GM12878 (cell line): ENCODE measurements at regions not wholly inside any gene's neighbourhood (a gene's known extent, or its start where the extent isn't known, plus 50 kb on each side); places are given as distances from the start of the nearest gene placed in this dataset.

Experiments used
- ATAC-seq: fragments of 200-7000 bp; cut with Tn5 transposase; 3 replicates; pipeline ENCODE4 v1.9.1; 2020; ENCODE audit warnings: mild to moderate bottlenecking, moderate library complexity
- BruUV-seq: library from RNA; stranded (reverse); fragments of 400-500 nt; replicated peaks from 2 replicates; lab custom pipeline; 2021; lab: Mats Ljungman, UMichigan
- CTCF ChIA-PET: fragments of 300-600 bp; sonication (Branson Sonifier 250); formaldehyde crosslinking; extraction: SDS; loops from one replicate; lab custom pipeline; 2021; ENCODE audit warnings: inconsistent platforms; lab: Yijun Ruan, JAX
- POLR2A ChIA-PET: fragments of 350-600 bp; formaldehyde crosslinking; extraction: SDS; loops from one replicate; lab custom pipeline; 2021; ENCODE audit warnings: inconsistent platforms; lab: Charles Lee
- RAD21 ChIA-PET: fragments of 300-600 bp; sonication (Branson Sonifier 250); formaldehyde crosslinking; loops from one replicate; lab custom pipeline; 2023; ENCODE audit warnings: antibody characterized with exemption; ENCODE audit not compliant: unreplicated experiment; lab: Charles Lee
- SMC1A ChIA-PET: fragments of 300-600 bp; sonication (Branson Sonifier 250); formaldehyde crosslinking; loops from one replicate; lab custom pipeline; 2023; ENCODE audit not compliant: unreplicated experiment, uncharacterized antibody; lab: Charles Lee
- DNase-seq: peaks from one replicate; pipeline ENCODE4 v3.0.0-alpha.2; 2011; ENCODE audit warnings: low read depth, low spot score
- FAIRE-seq: peaks from 3 replicates; lab custom pipeline; 2011; peaks lifted over from hg19 to GRCh38; lab: Jason Lieb, UNC
- H2AFZ ChIP-seq: 2 replicates; pipeline ENCODE4 v1.6.0; 2011; ENCODE audit warnings: low read depth, low read length, control low read depth; ENCODE audit not compliant: control insufficient read depth
- H3K27ac ChIP-seq: 2 replicates; pipeline ENCODE4 v1.5.1; 2011; ENCODE audit warnings: control low read depth; ENCODE audit not compliant: control insufficient read depth, insufficient read depth
- H3K27me3 ChIP-seq, 2 experiments: replicated peaks in 1 of 2; 2 replicates each; pipeline versions ENCODE4 v1.6.0 to v1.6.1; 2011; ENCODE audit warnings: low read length in 1 of 2; ENCODE audit not compliant: control insufficient read depth in 2 of 2, insufficient read depth in 2 of 2
- H3K36me3 ChIP-seq, 2 experiments: 2 replicates each; pipeline ENCODE4 v1.5.1; 2011; ENCODE audit warnings: low read length in 1 of 2; ENCODE audit not compliant: control insufficient read depth in 2 of 2, insufficient read depth in 2 of 2
- H3K4me1 ChIP-seq: 2 replicates; pipeline ENCODE4 v1.6.1; 2011; ENCODE audit warnings: mild to moderate bottlenecking, low read length, moderate library complexity, mixed read lengths; ENCODE audit not compliant: control insufficient read depth, insufficient read depth
- H3K4me2 ChIP-seq: 2 replicates; pipeline ENCODE4 v1.6.0; 2011; ENCODE audit warnings: control low read depth; ENCODE audit not compliant: control insufficient read depth, insufficient read depth
- H3K4me3 ChIP-seq: fragments of 200-600 bp; sonication (generic); 2 replicates; pipeline ENCODE4 v1.5.1; 2016
- H3K79me2 ChIP-seq: 2 replicates; pipeline ENCODE4 v1.6.0; 2011; ENCODE audit warnings: low read length; ENCODE audit not compliant: control insufficient read depth, insufficient read depth
- H3K9ac ChIP-seq: 2 replicates; pipeline ENCODE4 v1.8.0; 2011; ENCODE audit warnings: low read length, control low read depth, mixed read lengths; ENCODE audit not compliant: control insufficient read depth, insufficient read depth
- H3K9me3 ChIP-seq: replicated peaks from 3 replicates; pipeline ENCODE4 v1.5.1; 2011; ENCODE audit warnings: mild to moderate bottlenecking, low read length; ENCODE audit not compliant: control insufficient read depth, insufficient read depth
- H4K20me1 ChIP-seq: 2 replicates; pipeline ENCODE4 v1.6.0; 2011; ENCODE audit not compliant: control insufficient read depth, insufficient read depth
- ASH2L ChIP-seq: fragments of 300-600, 200-600 bp; sonication (generic); IDR thresholded peaks from 2 replicates; pipeline ENCODE4 v1.6.1; 2017; ENCODE audit warnings: low read depth, mild to moderate bottlenecking, borderline replicate concordance
- BMI1 ChIP-seq: fragments of 450-650 bp; IDR thresholded peaks from 2 replicates; pipeline ENCODE4 v1.6.1; 2016; ENCODE audit warnings: mild to moderate bottlenecking, moderate library complexity, borderline replicate concordance
- GATAD2B ChIP-seq: fragments of 450-650 bp; conservative IDR thresholded peaks from 2 replicates; pipeline ENCODE4 v1.6.1; 2017; ENCODE audit warnings: low read depth, mild to moderate bottlenecking, moderate library complexity
- HDGF ChIP-seq: fragments of 450-650 bp; IDR thresholded peaks from 2 replicates; pipeline ENCODE4 v1.6.1; 2016; ENCODE audit warnings: antibody characterized with exemption
- LARP7 ChIP-seq: fragments of 450-650 bp; IDR thresholded peaks from 2 replicates; pipeline ENCODE4 v1.6.1; 2017; ENCODE audit warnings: mild to moderate bottlenecking
- MEF2B ChIP-seq: fragments of 450-650 bp; IDR thresholded peaks from 2 replicates; pipeline ENCODE4 v1.6.1; 2018; ENCODE audit warnings: mild to moderate bottlenecking, moderate library complexity; ENCODE audit not compliant: partially characterized antibody, poor library complexity, severe bottlenecking
- NBN ChIP-seq: fragments of 450-650 bp; IDR thresholded peaks from 2 replicates; pipeline ENCODE4 v1.6.1; 2016
- NFXL1 ChIP-seq: fragments of 450-650 bp; IDR thresholded peaks from 2 replicates; pipeline ENCODE4 v1.6.1; 2017; ENCODE audit warnings: antibody characterized with exemption, mild to moderate bottlenecking, borderline replicate concordance
- PKNOX1 ChIP-seq: fragments of 450-650 bp; IDR thresholded peaks from 2 replicates; pipeline ENCODE4 v1.6.1; 2016; ENCODE audit warnings: mild to moderate bottlenecking
- RBBP5 ChIP-seq: fragments of 200-600 bp; sonication (generic); conservative IDR thresholded peaks from 2 replicates; pipeline ENCODE4 v1.6.1; 2016
- SIN3A ChIP-seq: IDR thresholded peaks from 2 replicates; pipeline ENCODE4 v1.6.1; 2012; ENCODE audit warnings: low read depth, low read length, improper control_type of control experiment
- WGBS: methylation state at CpG from one replicate; pipeline ENCODE4 v1.1.6; 2016; ENCODE audit warnings: low lambda C conversion rate; ENCODE audit not compliant: insufficient replicate concordance, insufficient coverage; ENCODE audit errors: missing lambda C conversion rate; 5-methylcytosine and 5-hydroxymethylcytosine counted together
- in situ Hi-C: fragments of 300-500 bp; cut with MboI; formaldehyde crosslinking; loops from 9 replicates; pipeline ENCODE4 v1.14.3; 2018; ENCODE audit warnings: mixed read lengths
- intact Hi-C: fragments of 100-400 bp; cut with micrococcal nuclease; formaldehyde crosslinking; loops from one replicate; pipeline ENCODE4 v1.14.2; 2022; ENCODE audit not compliant: unreplicated experiment
- TF ChIP-seq, protein P1 (sequence below): IDR thresholded peaks from 2 replicates; pipeline ENCODE4 v1.6.1; 2011; ENCODE audit warnings: mild to moderate bottlenecking, low read depth, low read length, moderate library complexity; ENCODE audit not compliant: insufficient replicate concordance
- TF ChIP-seq, protein P2 (sequence below): fragments of 450-650 bp; formaldehyde crosslinking; IDR thresholded peaks from 2 replicates; pipeline ENCODE4 v1.5.0; 2022; ENCODE audit warnings: mild to moderate bottlenecking, missing genetic modification characterization

- ChIA-PET POLR2A (no interaction called here), RAD21 (interaction anchor here (1.1 kb wide), 1 partner anchor 32 kb away, joined by 3 read pairs; no protein-coding TSS in a partner anchor), CTCF (interaction anchor here (0.6 to 2.2 kb wide), 4 partner anchors 12 to 1075 kb away, joined by 3 to 9 read pairs (median 3); no protein-coding TSS in a partner anchor), SMC1A (interaction anchor here (0.6 kb wide), 1 partner anchor 250 kb away, joined by 3 read pairs; no protein-coding TSS in a partner anchor)
- H2AFZ ChIP-seq: no peak overlapping the region
- intact Hi-C loops (no loop called here), in situ Hi-C loops (no loop called here)
- no peaks in the 10 kb centered on the region for H3K4me1 ChIP-seq
- H3K27ac ChIP-seq: no peak overlapping the region
- no peaks in the 10 kb centered on the region for H3K79me2 ChIP-seq
- H3K9me3 ChIP-seq: no peaks in the 10 kb centered on the region
- DNase-seq: no peak
- TF ChIP-seq MEF2B: no peak
- no peak for TF ChIP-seq NBN
- WGBS: 48% methylated on average over 4 of the region's 4 CpGs
- no peak for ATAC-seq
- no peaks in the 10 kb centered on the region for H4K20me1 ChIP-seq
- H3K9ac ChIP-seq: no peak overlapping the region
- no TSS peak for BruUV-seq
- FAIRE-seq: no peak
- no peak overlapping the region for H3K4me3 ChIP-seq
- H3K27me3 ChIP-seq: no peaks in the 10 kb centered on the region
- H3K4me2 ChIP-seq: no peak overlapping the region
- no peaks in the 10 kb centered on the region for H3K36me3 ChIP-seq
These were observed 1118.3 kb upstream of the DDX18 start for GRCh38 chr2:116696223-116696622.

DNA sequence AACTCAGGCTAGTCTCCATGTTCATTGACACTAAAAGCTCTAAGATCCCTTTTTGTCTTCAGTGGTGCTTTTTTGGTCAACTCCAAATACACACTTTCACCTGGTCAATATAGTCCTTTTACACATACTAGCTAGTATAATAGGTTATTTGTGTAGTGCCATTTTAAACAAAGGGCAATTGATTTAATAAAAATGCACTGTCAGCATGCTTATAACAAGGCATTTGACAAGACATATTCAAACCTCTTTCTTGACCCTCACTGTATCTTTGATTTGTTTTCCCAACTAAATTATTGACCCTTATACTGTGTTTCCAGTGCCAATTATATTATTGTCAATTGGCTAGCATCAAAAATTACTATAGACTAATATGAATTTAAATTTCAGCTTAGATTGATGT lies 1117.6 kb upstream of the DDX18 start:
- no peak for DNase-seq
- Histone ChIP-seq H3K27ac (no peak overlapping the region), H3K4me3 (no peak overlapping the region), H3K4me2 (no peak overlapping the region), H3K9ac (no peak overlapping the region), H2AFZ (no peak overlapping the region), H3K79me2 (no peaks in the 10 kb centered on the region), H3K4me1 (no peaks in the 10 kb centered on the region), H4K20me1 (no peaks in the 10 kb centered on the region), H3K36me3 (no peaks in the 10 kb centered on the region), H3K9me3 (no peaks in the 10 kb centered on the region), H3K27me3 (no peaks in the 10 kb centered on the region)
- BruUV-seq: no TSS peak
- intact Hi-C loops (no loop called here), in situ Hi-C loops (no loop called here)
- ChIA-PET RAD21 (interaction anchor here (1.1 kb wide), 1 partner anchor 32 kb away, joined by 3 read pairs; no protein-coding TSS in a partner anchor), POLR2A (no interaction called here), SMC1A (no interaction called here), CTCF (interaction anchor here (0.8 to 2.2 kb wide), 2 partner anchors 13 to 1074 kb away, joined by 3 to 9 read pairs; no protein-coding TSS in a partner anchor)
- no peak for FAIRE-seq
- ATAC-seq: no peak
- TF ChIP-seq ASH2L (no peak), RBBP5 (no peak), NFXL1 (no peak), BMI1 (no peak), HDGF (no peak), SIN3A (no peak), PKNOX1 (no peak), GATAD2B (no peak), LARP7 (no peak), MEF2B (no peak)
- TF ChIP-seq, protein P1, sequence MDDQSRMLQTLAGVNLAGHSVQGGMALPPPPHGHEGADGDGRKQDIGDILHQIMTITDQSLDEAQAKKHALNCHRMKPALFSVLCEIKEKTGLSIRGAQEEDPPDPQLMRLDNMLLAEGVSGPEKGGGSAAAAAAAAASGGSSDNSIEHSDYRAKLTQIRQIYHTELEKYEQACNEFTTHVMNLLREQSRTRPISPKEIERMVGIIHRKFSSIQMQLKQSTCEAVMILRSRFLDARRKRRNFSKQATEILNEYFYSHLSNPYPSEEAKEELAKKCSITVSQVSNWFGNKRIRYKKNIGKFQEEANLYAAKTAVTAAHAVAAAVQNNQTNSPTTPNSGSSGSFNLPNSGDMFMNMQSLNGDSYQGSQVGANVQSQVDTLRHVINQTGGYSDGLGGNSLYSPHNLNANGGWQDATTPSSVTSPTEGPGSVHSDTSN: no peak
- TF ChIP-seq, protein P2, sequence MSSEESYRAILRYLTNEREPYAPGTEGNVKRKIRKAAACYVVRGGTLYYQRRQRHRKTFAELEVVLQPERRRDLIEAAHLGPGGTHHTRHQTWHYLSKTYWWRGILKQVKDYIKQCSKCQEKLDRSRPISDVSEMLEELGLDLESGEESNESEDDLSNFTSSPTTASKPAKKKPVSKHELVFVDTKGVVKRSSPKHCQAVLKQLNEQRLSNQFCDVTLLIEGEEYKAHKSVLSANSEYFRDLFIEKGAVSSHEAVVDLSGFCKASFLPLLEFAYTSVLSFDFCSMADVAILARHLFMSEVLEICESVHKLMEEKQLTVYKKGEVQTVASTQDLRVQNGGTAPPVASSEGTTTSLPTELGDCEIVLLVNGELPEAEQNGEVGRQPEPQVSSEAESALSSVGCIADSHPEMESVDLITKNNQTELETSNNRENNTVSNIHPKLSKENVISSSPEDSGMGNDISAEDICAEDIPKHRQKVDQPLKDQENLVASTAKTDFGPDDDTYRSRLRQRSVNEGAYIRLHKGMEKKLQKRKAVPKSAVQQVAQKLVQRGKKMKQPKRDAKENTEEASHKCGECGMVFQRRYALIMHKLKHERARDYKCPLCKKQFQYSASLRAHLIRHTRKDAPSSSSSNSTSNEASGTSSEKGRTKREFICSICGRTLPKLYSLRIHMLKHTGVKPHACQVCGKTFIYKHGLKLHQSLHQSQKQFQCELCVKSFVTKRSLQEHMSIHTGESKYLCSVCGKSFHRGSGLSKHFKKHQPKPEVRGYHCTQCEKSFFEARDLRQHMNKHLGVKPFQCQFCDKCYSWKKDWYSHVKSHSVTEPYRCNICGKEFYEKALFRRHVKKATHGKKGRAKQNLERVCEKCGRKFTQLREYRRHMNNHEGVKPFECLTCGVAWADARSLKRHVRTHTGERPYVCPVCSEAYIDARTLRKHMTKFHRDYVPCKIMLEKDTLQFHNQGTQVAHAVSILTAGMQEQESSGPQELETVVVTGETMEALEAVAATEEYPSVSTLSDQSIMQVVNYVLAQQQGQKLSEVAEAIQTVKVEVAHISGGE (CRISPR knock-in tag): no peak
